HG03097 (cell line): ENCODE measurements at regions not wholly inside any gene's neighbourhood (a gene's known extent, or its start where the extent isn't known, plus 50 kb on each side); places are given as distances from the start of the nearest gene placed in this dataset.

Experiments used
- ATAC-seq: cut with Tn5 transposase; IDR thresholded peaks from one replicate; pipeline ENCODE4 v1.9.1; 2021; ENCODE audit not compliant: unreplicated experiment, low FRiP score

GRCh38 chr14:54335569-54336155 lies 61.1 kb upstream of the CDKN3 start:
- no peak for ATAC-seq

- ATAC-seq: no peak
These were observed 59.5 kb upstream of the CDKN3 start for GRCh38 chr14:54337314-54337713.

GRCh38 chr14:54338696-54339317 lies 58.0 kb upstream of the CDKN3 start:
- no peak for ATAC-seq

- no peak for ATAC-seq
These were observed 57.0 kb upstream of the CDKN3 start for GRCh38 chr14:54339771-54340170.

- ATAC-seq: no peak
These were observed 54.0 kb upstream of the CDKN3 start for GRCh38 chr14:54342806-54343205.

- ATAC-seq: no peak
These were observed 53.3 kb upstream of the CDKN3 start for GRCh38 chr14:54343272-54344121.

GRCh38 chr14:54344445-54344844 lies 52.4 kb upstream of the CDKN3 start:
- no peak for ATAC-seq

GRCh38 chr14:54346257-54346656 lies 50.5 kb upstream of the CDKN3 start:
- no peak for ATAC-seq
